Chondrocyte (in vitro differentiated cells): ENCODE measurements at regions not wholly inside any gene's neighbourhood (a gene's known extent, or its start where the extent isn't known, plus 50 kb on each side); places are given as distances from the start of the nearest gene placed in this dataset.

Experiments used
- DNase-seq: peaks from one replicate; pipeline ENCODE4 v3.0.0; 2021; ENCODE audit warnings: mixed read lengths, low spot score
- H3K27ac Mint-ChIP-seq: one replicate; pipeline ENCODE4 v1.8.0; 2021; ENCODE audit warnings: mild to moderate bottlenecking, moderate library complexity, mixed read lengths; ENCODE audit not compliant: unreplicated experiment
- H3K27me3 Mint-ChIP-seq: 2 replicates; pipeline ENCODE4 v1.8.0; 2021; ENCODE audit warnings: low read depth, mixed read lengths
- H3K36me3 Mint-ChIP-seq: 2 replicates; pipeline ENCODE4 v1.8.0; 2021; ENCODE audit warnings: low read depth, mixed read lengths
- H3K4me1 Mint-ChIP-seq: 2 replicates; pipeline ENCODE4 v1.8.0; 2021; ENCODE audit warnings: low read depth, mild to moderate bottlenecking, mixed read lengths
- H3K4me3 Mint-ChIP-seq: one replicate; pipeline ENCODE4 v1.8.0; 2021; ENCODE audit warnings: mild to moderate bottlenecking, moderate library complexity, mixed read lengths; ENCODE audit not compliant: unreplicated experiment
- H3K9me3 Mint-ChIP-seq: 2 replicates; pipeline ENCODE4 v1.8.0; 2021; ENCODE audit warnings: low read depth, mixed read lengths
- CTCF ChIP-seq: fragments of 200-600 bp; sonication (generic); IDR thresholded peaks from 2 replicates; pipeline ENCODE4 v1.5.0; 2021; ENCODE audit warnings: antibody characterized with exemption, mild to moderate bottlenecking, moderate library complexity

- DNase-seq: no peak
- Mint-ChIP-seq H3K4me1 (peaks cover 20% of the 10 kb centered on the region), H3K36me3 (no peaks in the 10 kb centered on the region), H3K4me3 (no peak overlapping the region), H3K27me3 (no peaks in the 10 kb centered on the region), H3K27ac (peak overlapping the region; percentile 41), H3K9me3 (no peaks in the 10 kb centered on the region)
- TF ChIP-seq CTCF: no peak
Observed at GRCh38 chr5:142248853-142249462, 75.9 kb downstream of the SPRY4 start.

DNA sequence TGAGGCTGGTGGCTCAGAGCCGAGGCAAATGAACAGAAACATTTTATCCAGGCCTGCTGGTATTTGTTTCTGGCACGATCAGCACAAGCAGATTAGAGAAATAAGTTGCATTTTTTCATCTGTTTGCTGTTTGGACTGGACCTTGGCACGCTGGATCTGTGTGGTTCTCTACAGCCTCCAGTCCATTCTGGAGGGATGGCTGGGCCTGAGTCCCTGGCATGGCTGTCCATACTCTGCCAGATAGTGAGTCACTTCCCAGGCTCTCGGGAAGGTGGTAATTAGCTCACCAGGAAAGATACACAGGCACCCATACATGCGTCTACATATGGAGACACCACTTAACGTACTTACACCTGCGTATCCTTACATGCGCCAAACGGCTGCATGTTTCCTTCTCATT, 78.6 kb downstream of the SPRY4 start:
- no peak overlapping the region for H3K27ac Mint-ChIP-seq
- no peak for DNase-seq
- peaks cover 20% of the 10 kb centered on the region for H3K4me1 Mint-ChIP-seq
- H3K36me3 Mint-ChIP-seq: no peaks in the 10 kb centered on the region
- TF ChIP-seq CTCF: no peak
- no peak overlapping the region for H3K4me3 Mint-ChIP-seq
- H3K9me3 Mint-ChIP-seq: peaks cover 2% of the 10 kb centered on the region
- H3K27me3 Mint-ChIP-seq: no peaks in the 10 kb centered on the region

GRCh38 chr5:142245786-142246185, 79.0 kb downstream of the SPRY4 start:
- Mint-ChIP-seq H3K4me3 (no peak overlapping the region), H3K4me1 (peaks cover 20% of the 10 kb centered on the region), H3K9me3 (peaks cover 2% of the 10 kb centered on the region), H3K27me3 (no peaks in the 10 kb centered on the region), H3K27ac (no peak overlapping the region), H3K36me3 (no peaks in the 10 kb centered on the region)
- DNase-seq: no peak
- TF ChIP-seq CTCF: no peak

- H3K9me3 Mint-ChIP-seq: peaks cover 2% of the 10 kb centered on the region
- H3K36me3 Mint-ChIP-seq: no peaks in the 10 kb centered on the region
- no peak for DNase-seq
- H3K27ac Mint-ChIP-seq: no peak overlapping the region
- TF ChIP-seq CTCF: no peak
- H3K27me3 Mint-ChIP-seq: no peaks in the 10 kb centered on the region
- H3K4me3 Mint-ChIP-seq: no peak overlapping the region
- peaks cover 20% of the 10 kb centered on the region for H3K4me1 Mint-ChIP-seq
Observed at GRCh38 chr5:142244440-142244839, 80.4 kb downstream of the SPRY4 start.

GRCh38 chr5:142242272-142242671, 82.5 kb downstream of the SPRY4 start:
- peaks cover 7% of the 10 kb centered on the region for H3K4me1 Mint-ChIP-seq

More at GRCh38 chr5:142242272-142242671, 82.5 kb downstream of the SPRY4 start:
- H3K4me3 Mint-ChIP-seq: no peak overlapping the region
- no peak for TF ChIP-seq CTCF
- H3K9me3 Mint-ChIP-seq: peaks cover 2% of the 10 kb centered on the region
- H3K27ac Mint-ChIP-seq: no peak overlapping the region
- no peaks in the 10 kb centered on the region for H3K27me3 Mint-ChIP-seq
- no peak for DNase-seq
- H3K36me3 Mint-ChIP-seq: no peaks in the 10 kb centered on the region
